ENCODE measurements at regions not wholly inside any gene's neighbourhood (a gene's known extent, or its start where the extent isn't known, plus 50 kb on each side); places are given as distances from the start of the nearest gene placed in this dataset.

GRCh38 chr16:86186313-86186712 lies 287.4 kb downstream of the IRF8 start:
- Histone ChIP-seq H3K36me3 (no peaks in the 10 kb centered on the region), H3K4me1 (ENCODE audit: control insufficient read depth in 1 of 2, low read depth in 2 of 2) (no peaks in the 10 kb centered on the region), H3K27ac (no peak overlapping the region), H3K9me3 (no peaks in the 10 kb centered on the region), H3K27me3 (replicated peaks; ENCODE audit: insufficient read depth) (no peaks in the 10 kb centered on the region), H3K4me3 (no peak overlapping the region)
- ATAC-seq (ENCODE audit: insufficient number of reproducible peaks, low FRiP score, low read depth) (no peak), DNase-seq (ENCODE audit: low spot score) (no peak)
- no peak for TF ChIP-seq CTCF (IDR thresholded peaks at IDR 0.05)

- H3K36me3 ChIP-seq: no peaks in the 10 kb centered on the region
- no peak overlapping the region for H3K4me3 ChIP-seq
- H3K9me3 ChIP-seq: no peaks in the 10 kb centered on the region
- H3K27ac ChIP-seq: no peak overlapping the region
- peaks cover 4% of the 10 kb centered on the region for H3K27me3 ChIP-seq (replicated peaks; ENCODE audit: insufficient read depth)
- H3K4me1 ChIP-seq (ENCODE audit: control insufficient read depth in 1 of 2, low read depth in 2 of 2): no peaks in the 10 kb centered on the region
- DNase-seq (ENCODE audit: low spot score): no peak
- no peak for ATAC-seq (ENCODE audit: insufficient number of reproducible peaks, low FRiP score, low read depth)
- TF ChIP-seq CTCF (IDR thresholded peaks at IDR 0.05): no peak
These were observed 291.0 kb downstream of the IRF8 start for GRCh38 chr16:86189934-86190333.

- no peaks in the 10 kb centered on the region for H3K4me1 ChIP-seq (ENCODE audit: control insufficient read depth in 1 of 2, low read depth in 2 of 2)
- H3K27me3 ChIP-seq (replicated peaks; ENCODE audit: insufficient read depth): peaks cover 8% of the 10 kb centered on the region
- DNase-seq (ENCODE audit: low spot score): no peak
- no peak overlapping the region for H3K4me3 ChIP-seq
- TF ChIP-seq CTCF (IDR thresholded peaks at IDR 0.05): no peak
- no peak for ATAC-seq (ENCODE audit: insufficient number of reproducible peaks, low FRiP score, low read depth)
- H3K9me3 ChIP-seq: no peaks in the 10 kb centered on the region
- no peak overlapping the region for H3K27ac ChIP-seq
- H3K36me3 ChIP-seq: no peaks in the 10 kb centered on the region
These were observed 292.7 kb downstream of the IRF8 start for GRCh38 chr16:86191663-86192062.

- no peaks in the 10 kb centered on the region for H3K36me3 ChIP-seq
- no peak for DNase-seq (ENCODE audit: low spot score)
- H3K4me1 ChIP-seq (ENCODE audit: control insufficient read depth in 1 of 2, low read depth in 2 of 2): no peaks in the 10 kb centered on the region
- H3K9me3 ChIP-seq: no peaks in the 10 kb centered on the region
- TF ChIP-seq CTCF (IDR thresholded peaks at IDR 0.05): no peak
- peaks cover 9% of the 10 kb centered on the region for H3K27me3 ChIP-seq (replicated peaks; ENCODE audit: insufficient read depth)
- H3K4me3 ChIP-seq: no peak overlapping the region
- H3K27ac ChIP-seq: no peak overlapping the region
- no peak for ATAC-seq (ENCODE audit: insufficient number of reproducible peaks, low FRiP score, low read depth)
These were observed 294.7 kb downstream of the IRF8 start for GRCh38 chr16:86193528-86194193.

GRCh38 chr16:86195863-86196630 lies 297.1 kb downstream of the IRF8 start:
- Histone ChIP-seq H3K4me1 (ENCODE audit: control insufficient read depth in 1 of 2, low read depth in 2 of 2) (no peaks in the 10 kb centered on the region), H3K27ac (no peak overlapping the region), H3K27me3 (replicated peaks; ENCODE audit: insufficient read depth) (peaks cover 9% of the 10 kb centered on the region), H3K9me3 (no peaks in the 10 kb centered on the region), H3K4me3 (no peak overlapping the region), H3K36me3 (no peaks in the 10 kb centered on the region)
- DNase-seq (ENCODE audit: low spot score): no peak
- no peak for ATAC-seq (ENCODE audit: insufficient number of reproducible peaks, low FRiP score, low read depth)
- TF ChIP-seq CTCF (IDR thresholded peaks at IDR 0.05): no peak
